ENCODE measurements at regions not wholly inside any gene's neighbourhood (a gene's known extent, or its start where the extent isn't known, plus 50 kb on each side); places are given as distances from the start of the nearest gene placed in this dataset.

DNA sequence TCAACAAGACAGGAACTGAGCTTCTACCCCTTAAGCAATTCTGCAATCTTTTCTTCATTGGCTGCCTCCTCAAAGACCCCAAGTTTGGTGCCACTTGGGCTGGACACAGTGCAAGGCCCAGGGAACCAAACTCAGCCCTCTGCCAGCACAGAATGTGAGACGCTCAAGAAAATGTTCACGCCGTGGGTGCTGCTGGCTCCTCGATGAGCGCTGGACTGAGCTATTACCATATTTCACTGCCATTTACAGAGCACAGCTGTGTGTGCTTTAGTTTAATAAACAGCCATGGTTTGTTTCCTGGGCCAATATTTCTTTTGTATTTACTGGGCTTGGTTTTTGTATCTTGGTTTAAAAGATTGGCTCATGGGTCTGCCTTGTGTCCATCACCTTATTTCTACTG lies 138.8 kb upstream of the VSTM2B start:
- Mint-ChIP-seq H3K9me3 (peaks cover 14% of the 10 kb centered on the region), H3K4me1 (peaks cover 16% of the 10 kb centered on the region), H3K27ac (no peak overlapping the region), H3K36me3 (peaks cover 10% of the 10 kb centered on the region), H3K27me3 (ENCODE audit: low read depth) (no peaks in the 10 kb centered on the region; the same call in 1 of the 2 replicates), H3K4me3 (no peak overlapping the region)
- ChIA-PET CTCF (interaction anchor here (1.2 kb wide), 1 partner anchor 28 kb away, joined by 3 read pairs; no protein-coding TSS in a partner anchor), POLR2A (no interaction called here)
- DNase-seq (ENCODE audit: low spot score) (no peak), ATAC-seq (no peak)
- no peak for TF ChIP-seq AR (CRISPR knock-in tag; IDR thresholded peaks at IDR 0.05)
- no peak for TF ChIP-seq JUN (CRISPR knock-in tag; IDR thresholded peaks at IDR 0.05)
- TF ChIP-seq ZNF121 (CRISPR knock-in tag; IDR thresholded peaks at IDR 0.05), result no peak
- no peak for TF ChIP-seq NFYB (CRISPR knock-in tag; conservative IDR thresholded peaks at IDR 0.05; ENCODE audit: low read depth)
- TF ChIP-seq HMGA2 (CRISPR knock-in tag; IDR thresholded peaks at IDR 0.05), result no peak
- no peak for TF ChIP-seq TP53 (CRISPR knock-in tag; IDR thresholded peaks at IDR 0.05)
- TF ChIP-seq ZNF396 (CRISPR knock-in tag; IDR thresholded peaks at IDR 0.05; ENCODE audit: borderline replicate concordance), result no peak
- no peak for TF ChIP-seq ZSCAN18 (CRISPR knock-in tag; IDR thresholded peaks at IDR 0.05)

GRCh38 chr19:29387586-29387985 lies 138.2 kb upstream of the VSTM2B start:
- H3K4me3 Mint-ChIP-seq, result no peak overlapping the region
- H3K27ac Mint-ChIP-seq, result no peak overlapping the region
- H3K27me3 Mint-ChIP-seq (ENCODE audit: low read depth), result no peaks in the 10 kb centered on the region; the same call in 1 of the 2 replicates
- peaks cover 15% of the 10 kb centered on the region for H3K9me3 Mint-ChIP-seq
- peaks cover 15% of the 10 kb centered on the region for H3K4me1 Mint-ChIP-seq
- TF ChIP-seq FOXP4 (CRISPR knock-in tag; IDR thresholded peaks at IDR 0.05), result no peak
- TF ChIP-seq PREB (CRISPR knock-in tag; IDR thresholded peaks at IDR 0.05; ENCODE audit: borderline replicate concordance), result no peak
- TF ChIP-seq, protein P1, sequence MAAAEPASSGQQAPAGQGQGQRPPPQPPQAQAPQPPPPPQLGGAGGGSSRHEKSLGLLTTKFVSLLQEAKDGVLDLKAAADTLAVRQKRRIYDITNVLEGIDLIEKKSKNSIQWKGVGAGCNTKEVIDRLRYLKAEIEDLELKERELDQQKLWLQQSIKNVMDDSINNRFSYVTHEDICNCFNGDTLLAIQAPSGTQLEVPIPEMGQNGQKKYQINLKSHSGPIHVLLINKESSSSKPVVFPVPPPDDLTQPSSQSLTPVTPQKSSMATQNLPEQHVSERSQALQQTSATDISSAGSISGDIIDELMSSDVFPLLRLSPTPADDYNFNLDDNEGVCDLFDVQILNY (CRISPR knock-in tag; IDR thresholded peaks at IDR 0.05), result no peak
- TF ChIP-seq ZNF423 (CRISPR knock-in tag; IDR thresholded peaks at IDR 0.05), result no peak
- TF ChIP-seq, protein P2, sequence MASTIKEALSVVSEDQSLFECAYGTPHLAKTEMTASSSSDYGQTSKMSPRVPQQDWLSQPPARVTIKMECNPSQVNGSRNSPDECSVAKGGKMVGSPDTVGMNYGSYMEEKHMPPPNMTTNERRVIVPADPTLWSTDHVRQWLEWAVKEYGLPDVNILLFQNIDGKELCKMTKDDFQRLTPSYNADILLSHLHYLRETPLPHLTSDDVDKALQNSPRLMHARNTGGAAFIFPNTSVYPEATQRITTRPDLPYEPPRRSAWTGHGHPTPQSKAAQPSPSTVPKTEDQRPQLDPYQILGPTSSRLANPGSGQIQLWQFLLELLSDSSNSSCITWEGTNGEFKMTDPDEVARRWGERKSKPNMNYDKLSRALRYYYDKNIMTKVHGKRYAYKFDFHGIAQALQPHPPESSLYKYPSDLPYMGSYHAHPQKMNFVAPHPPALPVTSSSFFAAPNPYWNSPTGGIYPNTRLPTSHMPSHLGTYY (CRISPR knock-in tag; IDR thresholded peaks at IDR 0.05), result no peak
- no peak for TF ChIP-seq HMGA2 (CRISPR knock-in tag; IDR thresholded peaks at IDR 0.05)
- ChIA-PET POLR2A (no interaction called here), CTCF (interaction anchor here (0.6 to 1.2 kb wide), 2 partner anchors 28 to 102 kb away, joined by 3 read pairs; no protein-coding TSS in a partner anchor)
- no peak for ATAC-seq
- DNase-seq (ENCODE audit: low spot score), result no peak
- peaks cover 11% of the 10 kb centered on the region for H3K36me3 Mint-ChIP-seq

Data from WTC11 (cell line).